Testis (tissue), 2 donors: ENCODE measurements at regions not wholly inside any gene's neighbourhood (a gene's known extent, or its start where the extent isn't known, plus 50 kb on each side); places are given as distances from the start of the nearest gene placed in this dataset.

Experiments
- POLR2A ChIP-seq: fragments of 450-650 bp; IDR thresholded peaks from one replicate; pipeline ENCODE4 v1.6.1; 2017; ENCODE audit warnings: antibody characterized with exemption, mild to moderate bottlenecking, moderate library complexity
- TF ChIP-seq, protein P1 (sequence below), 3 experiments: fragments of 450-650 bp in 2 of 3; fragments of 200-600 bp in 1 of 3; sonication (generic) in 1 of 3; IDR thresholded peaks; one replicate each; pipeline ENCODE4 v1.5.1; 2016 to 2019; ENCODE audit warnings: antibody characterized with exemption in 3 of 3, mild to moderate bottlenecking in 2 of 3, moderate library complexity in 1 of 3

DNA sequence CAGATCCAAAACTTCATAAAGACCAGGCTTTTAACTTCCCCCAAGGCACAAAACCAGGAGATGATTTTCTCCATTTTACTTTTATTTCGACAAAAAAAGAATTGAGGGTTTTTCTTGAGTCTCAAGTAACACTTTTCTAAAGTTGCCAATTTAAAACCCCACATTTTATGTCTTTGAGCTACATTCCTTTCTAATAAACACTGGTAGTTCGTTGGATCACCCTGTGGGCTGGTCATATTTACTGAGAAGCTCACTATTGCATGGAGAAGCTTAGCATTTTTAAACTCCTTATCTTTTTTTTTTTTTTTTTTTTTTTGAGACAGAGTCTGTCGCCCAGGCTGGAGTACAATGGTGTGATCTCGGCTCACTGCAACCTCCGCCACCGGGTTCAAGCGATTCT lies 255.1 kb upstream of the TPM1 start:
- TF ChIP-seq, protein P1, sequence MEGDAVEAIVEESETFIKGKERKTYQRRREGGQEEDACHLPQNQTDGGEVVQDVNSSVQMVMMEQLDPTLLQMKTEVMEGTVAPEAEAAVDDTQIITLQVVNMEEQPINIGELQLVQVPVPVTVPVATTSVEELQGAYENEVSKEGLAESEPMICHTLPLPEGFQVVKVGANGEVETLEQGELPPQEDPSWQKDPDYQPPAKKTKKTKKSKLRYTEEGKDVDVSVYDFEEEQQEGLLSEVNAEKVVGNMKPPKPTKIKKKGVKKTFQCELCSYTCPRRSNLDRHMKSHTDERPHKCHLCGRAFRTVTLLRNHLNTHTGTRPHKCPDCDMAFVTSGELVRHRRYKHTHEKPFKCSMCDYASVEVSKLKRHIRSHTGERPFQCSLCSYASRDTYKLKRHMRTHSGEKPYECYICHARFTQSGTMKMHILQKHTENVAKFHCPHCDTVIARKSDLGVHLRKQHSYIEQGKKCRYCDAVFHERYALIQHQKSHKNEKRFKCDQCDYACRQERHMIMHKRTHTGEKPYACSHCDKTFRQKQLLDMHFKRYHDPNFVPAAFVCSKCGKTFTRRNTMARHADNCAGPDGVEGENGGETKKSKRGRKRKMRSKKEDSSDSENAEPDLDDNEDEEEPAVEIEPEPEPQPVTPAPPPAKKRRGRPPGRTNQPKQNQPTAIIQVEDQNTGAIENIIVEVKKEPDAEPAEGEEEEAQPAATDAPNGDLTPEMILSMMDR (IDR thresholded peaks at IDR 0.05) = no peak
- TF ChIP-seq POLR2A = no peak
